Lower leg skin (tissue), 4 donors: ENCODE measurements at regions not wholly inside any gene's neighbourhood (a gene's known extent, or its start where the extent isn't known, plus 50 kb on each side); places are given as distances from the start of the nearest gene placed in this dataset.

Experiments
- DNase-seq, 2 donors: peaks; one replicate each; pipeline ENCODE4 v3.0.0-alpha.2; 2019; ENCODE audit warnings: low spot score in 2 of 2
- H3K4me3 ChIP-seq: fragments of 200-600 bp; sonication (generic); 2 replicates; pipeline ENCODE4 v1.5.1; 2017; ENCODE audit warnings: mild to moderate bottlenecking, low read depth; ENCODE audit not compliant: poor library complexity, severe bottlenecking
- CTCF ChIP-seq, 3 donors: fragments of 450-650 bp; IDR thresholded peaks; one replicate each; pipeline ENCODE4 v1.5.1; 2016; ENCODE audit warnings: antibody characterized with exemption in 3 of 3, mild to moderate bottlenecking in 3 of 3, moderate library complexity in 2 of 3
- POLR2A ChIP-seq, 2 donors: fragments of 450-650 bp; IDR thresholded peaks; one replicate each; pipeline ENCODE4 v1.6.1; 2016 to 2017; ENCODE audit warnings: antibody characterized with exemption in 2 of 2, mild to moderate bottlenecking in 1 of 2, moderate library complexity in 1 of 2
- WGBS, 2 donors: methylation state at CpG; one replicate each; pipeline ENCODE4 v1.1.5; 2018; 5-methylcytosine and 5-hydroxymethylcytosine counted together
- intact Hi-C: fragments of 100-400 bp; cut with DNase I; formaldehyde crosslinking; loops from one replicate; pipeline ENCODE4 v1.15.0; 2023; ENCODE audit warnings: low total_unique reads

DNA sequence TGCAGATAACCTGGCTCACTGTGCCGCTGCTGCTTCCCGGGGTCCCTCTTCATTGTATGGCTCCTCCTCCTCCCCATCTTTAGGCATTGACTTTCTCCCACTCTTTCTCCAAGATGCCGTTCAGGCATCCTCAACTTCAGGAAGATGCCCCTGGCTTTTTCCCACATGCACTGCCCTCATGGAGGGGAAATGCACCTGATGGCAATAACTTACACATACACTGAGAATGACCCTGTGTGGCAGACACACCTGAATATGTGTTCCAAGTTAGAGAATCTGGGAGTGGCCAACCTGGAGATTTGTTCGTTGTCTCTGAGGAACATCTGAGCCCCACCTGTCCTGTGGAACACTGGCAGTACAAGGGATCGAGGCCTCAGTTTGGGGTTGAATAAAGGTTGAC is 273.9 kb upstream of the CHD6 start:
- H3K4me3 ChIP-seq, result no peak overlapping the region
- no peak for DNase-seq
- WGBS, 2 donors, result 72 to 73% methylated on average over 5 of the region's 5 CpGs
- intact Hi-C loops, result loop anchor here (10.0 kb wide), 1 partner anchor 1293 kb away; the partner anchor contains the start of gene PTPRT
- TF ChIP-seq CTCF (IDR thresholded peaks at IDR 0.05) (no peak), POLR2A (IDR thresholded peaks at IDR 0.05) (no peak)

DNA sequence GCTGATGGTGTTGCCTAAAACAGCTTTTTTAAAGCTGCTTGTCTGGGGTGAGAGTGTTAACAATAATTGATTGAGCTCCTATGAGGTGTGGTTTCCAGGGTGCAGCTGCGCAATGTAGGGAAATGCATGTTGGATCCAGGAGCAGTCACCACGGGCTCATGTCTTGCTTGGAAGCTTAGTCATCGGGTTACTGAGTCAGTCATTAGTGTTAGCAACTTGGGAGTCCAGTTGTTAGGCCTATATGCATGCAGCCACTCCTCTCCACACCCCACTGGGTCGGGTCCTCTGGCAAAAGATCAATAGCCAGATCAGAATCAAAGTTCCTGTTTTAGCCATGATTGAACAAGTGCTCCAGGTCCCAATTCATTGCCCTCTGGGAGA is 271.7 kb upstream of the CHD6 start:
- peak in 1 of 2 donors; percentile 29 for DNase-seq
- intact Hi-C loops, result loop anchor here (10.0 kb wide), 1 partner anchor 1295 kb away; the partner anchor contains the start of gene PTPRT
- no peak overlapping the region for H3K4me3 ChIP-seq
- no peak for TF ChIP-seq POLR2A (IDR thresholded peaks at IDR 0.05)
- no peak for TF ChIP-seq CTCF (IDR thresholded peaks at IDR 0.05)
- WGBS, 2 donors, result 10% methylated on average over 4 of the region's 4 CpGs

- WGBS, 2 donors, result 51 to 53% methylated on average over 3 of the region's 3 CpGs
- no peak for DNase-seq
- no peak overlapping the region for H3K4me3 ChIP-seq
- TF ChIP-seq POLR2A (IDR thresholded peaks at IDR 0.05) (no peak), CTCF (IDR thresholded peaks at IDR 0.05) (no peak)
- intact Hi-C loops, result no loop called here
These were observed 271.1 kb upstream of the CHD6 start for GRCh38 chr20:41889126-41889843.

- intact Hi-C loops, result no loop called here
- TF ChIP-seq POLR2A (IDR thresholded peaks at IDR 0.05), result no peak
- TF ChIP-seq CTCF (IDR thresholded peaks at IDR 0.05), result no peak
- DNase-seq, result no peak
- H3K4me3 ChIP-seq, result no peak overlapping the region
- 72 to 80% methylated on average over 8 of the region's 8 CpGs for WGBS, 2 donors
These were observed 270.3 kb upstream of the CHD6 start for GRCh38 chr20:41888434-41888833.

GRCh38 chr20:41887500-41887899 is 269.3 kb upstream of the CHD6 start:
- 80 to 85% methylated on average over 8 of the region's 8 CpGs for whole genome bisulfite sequencing, 2 donors
- intact Hi-C loops, result no loop called here

More at GRCh38 chr20:41887500-41887899, 269.3 kb upstream of the CHD6 start:
- H3K4me3 ChIP-seq, result no peak overlapping the region
- TF ChIP-seq CTCF (IDR thresholded peaks at IDR 0.05) (no peak), POLR2A (IDR thresholded peaks at IDR 0.05) (no peak)
- DNase-seq, result no peak
